K562 (cell line): ENCODE measurements at regions not wholly inside any gene's neighbourhood (a gene's known extent, or its start where the extent isn't known, plus 50 kb on each side); places are given as distances from the start of the nearest gene placed in this dataset.

Experiments used
- ATAC-seq: fragments of 200-7000 bp; cut with Tn5 transposase; 3 replicates; pipeline ENCODE4 v1.9.1; 2020; ENCODE audit warnings: moderate library complexity
- BruUV-seq: library from RNA; stranded (reverse); fragments of 400-500 nt; replicated peaks from 2 replicates; lab custom pipeline; 2021; lab: Mats Ljungman, UMichigan
- CTCF ChIA-PET: fragments of 300-600 bp; formaldehyde crosslinking; extraction: SDS; loops from one replicate; lab custom pipeline; 2021; ENCODE audit warnings: low intra/inter-chr PET ratio; lab: Yijun Ruan, JAX
- POLR2A ChIA-PET: fragments of 300-600, 350-650 bp; sonication (Branson Sonifier 250); formaldehyde crosslinking; extraction: SDS; loops from one replicate; lab custom pipeline; 2021; ENCODE audit warnings: antibody characterized with exemption, inconsistent platforms; lab: Yijun Ruan, JAX
- DNase-seq, 4 experiments: peaks; one replicate each; pipeline versions ENCODE4 v3.0.0 to v3.0.0-alpha.2; 2011 to 2018; ENCODE audit warnings: low spot score in 3 of 4, mixed read lengths in 3 of 4; ENCODE audit errors: extremely low read depth in 1 of 4
- FAIRE-seq: peaks from 2 replicates; lab custom pipeline; 2011; peaks lifted over from hg19 to GRCh38; lab: Jason Lieb, UNC
- H2AFZ ChIP-seq: 2 replicates; pipeline ENCODE4 v1.6.0; 2011; ENCODE audit warnings: low read depth, low read length, control low read depth, inconsistent platforms
- H3K27ac ChIP-seq: fragments of 200-600 bp; 3 replicates; pipeline ENCODE4 v1.8.0; 2011; ENCODE audit warnings: low read depth, mild to moderate bottlenecking, control low read depth, inconsistent platforms, low read length, moderate library complexity, mixed read lengths; ENCODE audit errors: extremely low read depth
- H3K27me3 ChIP-seq, 2 experiments: fragments of 300-600 bp in 1 of 2; 2 replicates in 1 of 2; 3 replicates in 1 of 2; pipeline versions ENCODE4 v1.6.0 to v1.8.0; 2011; ENCODE audit warnings: inconsistent platforms in 2 of 2, low read length in 2 of 2, mild to moderate bottlenecking in 1 of 2, mixed read lengths in 1 of 2, moderate library complexity in 1 of 2; ENCODE audit not compliant: control insufficient read depth in 2 of 2, insufficient read depth in 2 of 2
- H3K36me3 ChIP-seq: fragments of 300-600 bp; 3 replicates; pipeline ENCODE4 v1.8.0; 2011; ENCODE audit warnings: mild to moderate bottlenecking, low read length, inconsistent platforms; ENCODE audit not compliant: control insufficient read depth, insufficient read depth
- H3K4me1 ChIP-seq, 2 experiments: fragments of 200-600 bp in 1 of 2; replicated peaks in 1 of 2; 2 replicates in 1 of 2; 3 replicates in 1 of 2; pipeline versions ENCODE4 v1.5.1 to v1.8.0; 2011; ENCODE audit warnings: inconsistent platforms in 2 of 2, low read length in 2 of 2, mild to moderate bottlenecking in 1 of 2, mixed read lengths in 1 of 2, moderate library complexity in 1 of 2; ENCODE audit not compliant: control insufficient read depth in 2 of 2, insufficient read depth in 2 of 2
- H3K4me2 ChIP-seq: 2 replicates; pipeline ENCODE4 v1.6.1; 2011; ENCODE audit warnings: low read length, control low read depth, inconsistent platforms, mixed read lengths; ENCODE audit not compliant: insufficient read depth
- H3K4me3 ChIP-seq: fragments of 200-600 bp; sonication (generic), shearing (Covaris generic); 2 replicates; pipeline ENCODE4 v1.5.1; 2016; ENCODE audit warnings: control low read depth, inconsistent platforms
- H3K79me2 ChIP-seq: fragments of 200-600 bp; 3 replicates; pipeline ENCODE4 v1.8.0; 2011; ENCODE audit warnings: low read length, inconsistent platforms; ENCODE audit not compliant: control insufficient read depth, insufficient read depth
- H3K9ac ChIP-seq, 2 experiments: 2 replicates each; pipeline versions ENCODE4 v1.6.0 to v1.6.1; 2011; ENCODE audit warnings: low read depth in 2 of 2, low read length in 2 of 2, control low read depth in 1 of 2, inconsistent platforms in 1 of 2, mild to moderate bottlenecking in 1 of 2, mixed read lengths in 1 of 2; ENCODE audit not compliant: insufficient read depth in 1 of 2
- H3K9me1 ChIP-seq: one replicate; pipeline ENCODE4 v1.6.0; 2011; ENCODE audit warnings: inconsistent platforms, mild to moderate bottlenecking, low read length, moderate library complexity; ENCODE audit not compliant: control insufficient read depth, insufficient read depth
- H3K9me3 ChIP-seq: replicated peaks from 2 replicates; pipeline ENCODE4 v1.5.1; 2011; ENCODE audit warnings: low read depth, low read length, inconsistent platforms; ENCODE audit not compliant: control insufficient read depth, insufficient read depth
- H4K20me1 ChIP-seq: replicated peaks from 2 replicates; pipeline ENCODE4 v1.6.1; 2011; ENCODE audit warnings: low read length, inconsistent platforms, mixed read lengths; ENCODE audit not compliant: control insufficient read depth, insufficient read depth
- CAMTA2 ChIP-seq: fragments of 250-450 bp; sonication (Bioruptor Pico); conservative IDR thresholded peaks from 2 replicates; pipeline ENCODE4 v1.5.1; 2022
- ETV5 ChIP-seq: sonication (generic); formaldehyde crosslinking; IDR thresholded peaks from 2 replicates; pipeline ENCODE4 v1.4.0; 2020; ENCODE audit warnings: low read depth, mild to moderate bottlenecking, missing genetic modification reagents
- IFI16 ChIP-seq: fragments of 250-450 bp; sonication (Bioruptor Pico); IDR thresholded peaks from 2 replicates; pipeline ENCODE4 v2.1.2; 2022; ENCODE audit warnings: mild to moderate bottlenecking, inconsistent platforms
- MNT ChIP-seq, 2 experiments: fragments of 450-650 bp; conservative IDR thresholded peaks; 2 replicates each; pipeline ENCODE4 v1.6.1; 2017; ENCODE audit warnings: mild to moderate bottlenecking in 2 of 2, moderate library complexity in 2 of 2
- MYBL2 ChIP-seq, 2 experiments: fragments of 450-650 bp in 1 of 2; sonication (generic) in 1 of 2; formaldehyde crosslinking in 1 of 2; IDR thresholded peaks; 2 replicates each; pipeline versions ENCODE4 v1.6.1 to v1.8.1; 2017 to 2022; ENCODE audit warnings: borderline replicate concordance in 1 of 2, inconsistent platforms in 1 of 2, low read depth in 1 of 2, mild to moderate bottlenecking in 1 of 2, missing genetic modification reagents in 1 of 2, moderate library complexity in 1 of 2
- PURB ChIP-seq: sonication (generic); formaldehyde crosslinking; IDR thresholded peaks from 2 replicates; pipeline ENCODE4 v1.9.0; 2021; ENCODE audit warnings: low read depth, mild to moderate bottlenecking, missing genetic modification reagents
- RCOR1 ChIP-seq, 2 experiments: IDR thresholded peaks; 2 replicates each; pipeline ENCODE4 v1.6.1; 2012; ENCODE audit warnings: low read depth in 2 of 2, low read length in 2 of 2, borderline replicate concordance in 1 of 2, improper control_type of control experiment in 1 of 2
- TFAP4 ChIP-seq: sonication (generic); formaldehyde crosslinking; IDR thresholded peaks from 2 replicates; pipeline ENCODE4 v1.8.0; 2022; ENCODE audit warnings: missing genetic modification reagents, mild to moderate bottlenecking, moderate library complexity, borderline replicate concordance
- ZBTB40 ChIP-seq, 2 experiments: fragments of 450-650 bp in 1 of 2; sonication (generic) in 1 of 2; formaldehyde crosslinking in 1 of 2; IDR thresholded peaks; 2 replicates each; pipeline versions ENCODE4 v1.7.1 to v1.9.0; 2016 to 2022; ENCODE audit warnings: inconsistent platforms in 1 of 2, mild to moderate bottlenecking in 1 of 2, missing genetic modification reagents in 1 of 2
- ZNF830 ChIP-seq: fragments of 250-450 bp; sonication (Bioruptor Pico); IDR thresholded peaks from 2 replicates; pipeline ENCODE4 v1.5.0; 2021; ENCODE audit warnings: mild to moderate bottlenecking
- ZZZ3 ChIP-seq: fragments of 450-650 bp; IDR thresholded peaks from 2 replicates; pipeline ENCODE4 v1.6.1; 2016; ENCODE audit warnings: antibody characterized with exemption, mild to moderate bottlenecking, moderate library complexity
- WGBS: fragments of 100-300 bp; shearing (Covaris generic); methylation state at CpG from one replicate; pipeline ENCODE4 v1.1.6; 2016; ENCODE audit warnings: low coverage, mixed read lengths; ENCODE audit not compliant: insufficient coverage; ENCODE audit errors: missing lambda C conversion rate; 5-methylcytosine and 5-hydroxymethylcytosine counted together
- in situ Hi-C: fragments of 300-500 bp; cut with MboI; formaldehyde crosslinking; loops from 4 replicates; pipeline ENCODE4 v1.15.0; 2018; ENCODE audit warnings: inconsistent platforms, mixed read lengths
- intact Hi-C: fragments of 100-400 bp; cut with micrococcal nuclease; formaldehyde crosslinking; loops from 2 replicates; pipeline ENCODE4 v1.14.2; 2022

- ChIA-PET CTCF (no interaction called here), POLR2A (interaction anchor here (1.4 kb wide), 1 partner anchor 24 kb away, joined by 4 read pairs; no protein-coding TSS in a partner anchor)
- no peak overlapping the region for H3K9ac ChIP-seq
- DNase-seq (no peak), ATAC-seq (no peak), FAIRE-seq (no peak)
- H2AFZ ChIP-seq, result no peak overlapping the region
- no peaks in the 10 kb centered on the region for H3K9me1 ChIP-seq
- no peaks in the 10 kb centered on the region for H3K36me3 ChIP-seq
- no peaks in the 10 kb centered on the region for H3K9me3 ChIP-seq
- in situ Hi-C loops, result no loop called here
- H3K4me1 ChIP-seq, result no peaks in the 10 kb centered on the region
- no peak overlapping the region for H3K27ac ChIP-seq
- H3K79me2 ChIP-seq, result no peaks in the 10 kb centered on the region
- H4K20me1 ChIP-seq, result no peaks in the 10 kb centered on the region; the same call in 1 of the 2 replicates
- WGBS, result 0% methylated on average over 1 of the region's 1 CpG
- BruUV-seq, result no TSS peak
- no peak overlapping the region for H3K4me3 ChIP-seq
- no peak overlapping the region for H3K4me2 ChIP-seq
- no peaks in the 10 kb centered on the region; a peak in 1 of 5 replicates for H3K27me3 ChIP-seq
- intact Hi-C loops, result no loop called here
- TF ChIP-seq ZZZ3 (no peak), TFAP4 (no peak), MNT (conservative IDR thresholded peaks at IDR 0.05) (no peak), CAMTA2 (CRISPR knock-in tag) (no peak), IFI16 (CRISPR knock-in tag) (no peak), PURB (no peak), ZNF830 (CRISPR knock-in tag) (no peak), MYBL2 (IDR thresholded peaks at IDR 0.05; ENCODE audit: low read depth) (no peak), MYBL2 (CRISPR knock-in tag; IDR thresholded peaks at IDR 0.05; ENCODE audit: borderline replicate concordance) (no peak), ETV5 (no peak), ZBTB40 (IDR thresholded peaks at IDR 0.05) (no peak), ZBTB40 (CRISPR knock-in tag; IDR thresholded peaks at IDR 0.05) (no peak), RCOR1 (IDR thresholded peaks at IDR 0.05; ENCODE audit: borderline replicate concordance in 1 of 2, low read depth in 2 of 2, low read length in 2 of 2) (no peak)
These were observed 194.4 kb downstream of the SALL1 start for GRCh38 chr16:50956637-50957036.
